ENCODE measurements at regions not wholly inside any gene's neighbourhood (a gene's known extent, or its start where the extent isn't known, plus 50 kb on each side); places are given as distances from the start of the nearest gene placed in this dataset.

DNA sequence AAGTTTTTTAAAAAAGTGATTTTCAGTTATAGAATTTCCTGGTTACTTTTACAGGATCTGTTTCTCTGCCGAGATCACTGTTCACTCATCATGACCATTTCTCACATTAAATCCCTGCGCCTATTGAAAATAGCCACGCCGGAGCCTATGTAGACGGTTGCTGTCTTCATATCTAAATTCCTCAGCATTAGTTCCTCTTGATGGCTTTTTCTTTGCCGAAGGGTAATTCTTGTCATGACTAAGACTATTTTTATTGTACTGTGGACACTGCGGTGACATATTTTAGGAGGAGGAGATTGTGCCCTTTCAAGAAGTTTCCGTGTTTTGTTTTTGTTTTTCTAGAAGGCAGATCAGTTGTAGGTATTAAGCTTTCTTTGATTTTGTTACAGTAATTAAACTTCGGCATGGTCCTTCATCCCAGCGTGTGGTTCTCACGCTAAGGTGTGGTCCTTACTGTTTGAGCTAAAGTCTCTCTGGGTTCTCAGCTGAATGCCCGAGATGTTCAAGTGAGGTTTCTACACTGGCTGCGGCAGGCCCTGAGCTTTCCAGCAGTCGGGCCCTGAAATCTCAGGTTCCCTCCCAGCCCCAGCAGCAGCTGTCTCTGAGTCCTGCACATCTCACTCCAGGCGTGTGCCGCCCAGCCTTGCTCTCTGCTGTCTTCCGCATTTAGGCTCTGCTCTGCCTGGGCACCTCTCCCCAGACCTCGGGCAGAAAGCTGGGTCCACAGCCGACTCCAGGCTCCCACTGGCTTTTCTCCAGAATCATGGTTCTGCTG lies 1110.5 kb downstream of the TBC1D22A start:
- TF ChIP-seq, protein P1, sequence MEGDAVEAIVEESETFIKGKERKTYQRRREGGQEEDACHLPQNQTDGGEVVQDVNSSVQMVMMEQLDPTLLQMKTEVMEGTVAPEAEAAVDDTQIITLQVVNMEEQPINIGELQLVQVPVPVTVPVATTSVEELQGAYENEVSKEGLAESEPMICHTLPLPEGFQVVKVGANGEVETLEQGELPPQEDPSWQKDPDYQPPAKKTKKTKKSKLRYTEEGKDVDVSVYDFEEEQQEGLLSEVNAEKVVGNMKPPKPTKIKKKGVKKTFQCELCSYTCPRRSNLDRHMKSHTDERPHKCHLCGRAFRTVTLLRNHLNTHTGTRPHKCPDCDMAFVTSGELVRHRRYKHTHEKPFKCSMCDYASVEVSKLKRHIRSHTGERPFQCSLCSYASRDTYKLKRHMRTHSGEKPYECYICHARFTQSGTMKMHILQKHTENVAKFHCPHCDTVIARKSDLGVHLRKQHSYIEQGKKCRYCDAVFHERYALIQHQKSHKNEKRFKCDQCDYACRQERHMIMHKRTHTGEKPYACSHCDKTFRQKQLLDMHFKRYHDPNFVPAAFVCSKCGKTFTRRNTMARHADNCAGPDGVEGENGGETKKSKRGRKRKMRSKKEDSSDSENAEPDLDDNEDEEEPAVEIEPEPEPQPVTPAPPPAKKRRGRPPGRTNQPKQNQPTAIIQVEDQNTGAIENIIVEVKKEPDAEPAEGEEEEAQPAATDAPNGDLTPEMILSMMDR (IDR thresholded peaks at IDR 0.05): no peak
- no peak for TF ChIP-seq EP300 (IDR thresholded peaks at IDR 0.05)
